NCI-H2029 treated with DMSO at 0.1 percent for 48 hours (cell line): ENCODE measurements at regions not wholly inside any gene's neighbourhood (a gene's known extent, or its start where the extent isn't known, plus 50 kb on each side); places are given as distances from the start of the nearest gene placed in this dataset.

Experiments used
- DNase-seq: peaks from one replicate; lab custom pipeline; 2025; lab: John Stamatoyannopoulos, UW

- DNase-seq: no peak
Measured at GRCh38 chr12:116458492-116458891, 100.7 kb upstream of the MAP1LC3B2 start.

DNA sequence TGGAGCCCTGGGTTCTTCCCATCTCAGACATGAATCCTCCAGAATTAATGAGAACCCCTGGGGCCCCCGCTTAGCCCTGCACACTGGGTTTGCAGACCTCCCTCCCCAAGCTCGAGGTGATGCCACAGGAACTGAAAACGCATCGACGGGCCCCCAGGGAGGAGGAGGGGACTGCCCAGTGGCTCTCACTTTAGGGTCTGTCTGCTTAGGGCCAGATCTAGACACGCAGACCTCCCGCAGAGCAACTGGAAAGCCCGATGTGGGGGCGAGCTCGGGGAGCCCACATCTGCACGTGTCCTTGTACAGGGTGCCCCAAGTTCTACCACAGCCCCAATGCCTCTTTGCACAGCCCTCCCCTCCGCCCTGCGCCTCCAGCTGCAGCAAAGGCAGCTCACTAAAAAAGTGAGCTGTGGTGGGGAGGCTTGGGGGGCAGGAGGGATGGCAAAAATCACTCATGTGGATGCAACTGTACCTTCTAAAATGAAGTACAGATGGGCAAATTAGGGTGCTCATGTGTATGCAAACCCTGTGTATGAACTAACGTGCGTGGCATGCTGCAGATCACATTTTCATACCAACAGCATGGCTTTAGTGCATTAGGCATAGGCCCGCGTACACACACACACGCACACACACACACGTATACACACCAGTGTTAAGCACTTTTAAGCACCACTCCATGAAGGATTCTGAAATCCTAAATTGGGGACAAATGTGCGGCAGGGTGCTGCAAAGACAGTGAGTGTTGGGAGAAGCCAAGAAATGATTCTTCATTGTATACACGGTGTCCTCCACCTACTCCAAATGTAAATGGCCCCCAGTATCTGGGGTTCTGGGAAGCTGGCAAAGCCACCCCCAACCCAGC is 99.9 kb upstream of the MAP1LC3B2 start:
- DNase-seq: no peak

- no peak for DNase-seq
Measured at GRCh38 chr12:116459916-116460663, 99.1 kb upstream of the MAP1LC3B2 start.

DNA sequence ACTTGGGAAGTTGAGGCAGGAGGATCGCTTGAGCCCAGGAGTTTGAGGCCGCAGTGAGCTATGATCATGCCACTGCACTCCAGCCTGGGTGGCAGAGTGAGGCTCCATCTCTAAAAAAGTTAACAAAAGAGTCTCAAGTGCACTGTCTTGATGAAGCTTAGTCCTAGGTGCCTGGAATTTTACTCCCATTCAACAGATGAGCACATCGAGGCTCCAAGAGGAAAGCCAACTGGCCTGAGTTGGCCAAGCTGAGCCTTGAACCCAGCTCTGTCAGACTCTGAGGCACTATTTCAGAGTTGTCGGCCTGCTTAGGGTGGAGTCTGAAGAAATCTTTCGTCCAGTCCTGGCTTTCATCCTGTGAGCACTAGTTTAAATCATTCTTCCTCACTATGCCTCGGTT is 98.1 kb upstream of the MAP1LC3B2 start:
- DNase-seq: no peak

DNA sequence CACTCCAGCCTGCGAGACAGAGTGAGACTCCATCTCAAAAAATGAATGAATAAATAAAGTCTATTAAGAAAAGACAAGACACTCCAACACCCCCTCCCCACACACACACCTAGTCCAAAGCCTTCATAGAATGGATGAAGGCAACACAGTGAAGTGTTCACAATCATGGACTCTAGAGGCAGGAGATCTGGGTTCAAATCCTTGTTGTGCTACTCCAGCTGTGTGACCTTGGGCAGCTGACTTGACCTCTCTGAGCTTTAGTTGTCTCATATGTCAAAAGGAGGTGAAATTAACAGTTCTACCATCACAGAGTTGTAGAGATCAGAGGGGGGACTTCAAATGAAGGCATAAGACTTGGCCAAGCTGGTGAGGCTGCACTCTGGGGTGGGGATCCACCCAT is 95.8 kb upstream of the MAP1LC3B2 start:
- no peak for DNase-seq

GRCh38 chr12:116465407-116465806 is 93.8 kb upstream of the MAP1LC3B2 start:
- no peak for DNase-seq

GRCh38 chr12:116465856-116466255 is 93.3 kb upstream of the MAP1LC3B2 start:
- DNase-seq: no peak

DNA sequence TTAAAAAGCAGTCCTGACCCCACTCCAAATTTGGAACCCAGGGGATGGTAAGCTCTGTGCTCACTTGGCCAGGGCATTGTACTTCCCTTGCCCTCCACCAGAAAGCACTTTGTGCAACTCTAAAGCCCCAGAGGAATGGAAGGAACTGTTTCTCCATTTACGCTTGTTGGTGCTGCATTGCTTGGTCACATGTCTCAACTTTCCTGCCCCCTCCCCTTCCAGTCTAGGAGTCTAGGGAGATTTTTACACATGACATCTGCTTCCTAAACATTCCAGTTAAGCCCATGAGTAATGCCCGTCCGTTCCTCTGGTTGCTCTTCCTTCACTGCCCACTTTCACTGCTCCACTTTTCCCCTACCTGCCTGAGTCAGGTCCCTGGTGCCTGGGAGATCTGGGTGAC is 92.6 kb upstream of the MAP1LC3B2 start:
- no peak for DNase-seq

DNA sequence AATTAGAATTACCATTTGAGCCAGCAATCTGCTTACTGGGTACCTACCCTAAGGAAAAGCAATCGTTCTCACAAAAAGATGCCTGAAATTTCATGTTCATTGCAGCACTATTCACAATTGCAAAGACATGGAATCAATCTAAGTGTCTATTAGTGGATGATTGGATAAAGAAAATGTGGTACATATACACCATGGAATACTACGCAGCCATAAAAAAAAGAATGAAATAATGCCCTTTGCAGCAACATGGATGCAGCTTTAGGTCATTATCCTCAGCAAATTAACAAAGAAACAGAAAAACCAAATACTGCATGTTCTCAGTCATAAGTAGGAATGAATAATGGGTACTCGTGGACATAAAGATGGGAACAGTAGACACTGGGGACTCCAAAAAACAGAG is 89.8 kb upstream of the MAP1LC3B2 start:
- no peak for DNase-seq

- no peak for DNase-seq
Measured at GRCh38 chr12:116471544-116471943, 87.6 kb upstream of the MAP1LC3B2 start.

DNA sequence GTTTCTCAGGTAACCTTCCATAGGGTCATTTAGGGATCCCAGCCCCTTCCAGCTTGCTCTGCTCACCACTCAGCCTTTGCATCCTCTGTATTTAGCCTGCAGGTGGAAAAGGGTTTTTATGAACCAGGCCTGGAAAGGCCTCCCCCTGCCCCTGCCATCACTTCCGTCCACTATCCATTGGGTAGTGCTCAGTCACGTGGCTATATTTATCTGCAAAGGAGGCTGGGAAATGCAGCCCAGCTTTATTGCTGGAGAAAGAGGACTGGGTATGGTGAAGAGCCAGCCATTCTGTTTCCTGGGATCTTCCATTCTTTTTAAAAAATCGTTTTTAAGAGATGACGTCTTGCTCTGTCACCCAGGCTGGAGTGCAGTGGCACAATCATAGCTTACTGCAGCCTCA is 87.0 kb upstream of the MAP1LC3B2 start:
- no peak for DNase-seq

- peak; percentile 41 for DNase-seq
Measured at GRCh38 chr12:116473416-116473815, 85.8 kb upstream of the MAP1LC3B2 start.

DNA sequence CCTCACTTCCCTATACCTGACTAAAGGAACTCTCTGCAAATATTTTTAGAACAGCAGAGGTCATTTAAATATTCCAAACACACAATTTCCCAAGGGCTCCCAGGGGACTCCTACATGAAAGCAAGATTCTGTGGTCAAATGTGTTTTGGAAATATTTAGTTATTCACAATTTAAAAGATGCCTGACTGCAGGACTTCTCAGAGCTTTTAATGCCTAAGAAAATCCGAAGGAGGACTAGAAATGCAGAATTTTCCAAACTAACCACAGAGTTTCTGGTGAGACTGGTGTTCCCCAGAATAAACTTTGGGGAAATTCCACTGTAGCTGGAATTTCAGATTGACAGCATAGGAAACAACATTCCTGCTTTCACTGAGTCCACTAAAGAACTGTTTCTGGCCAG is 84.8 kb upstream of the MAP1LC3B2 start:
- no peak for DNase-seq

DNA sequence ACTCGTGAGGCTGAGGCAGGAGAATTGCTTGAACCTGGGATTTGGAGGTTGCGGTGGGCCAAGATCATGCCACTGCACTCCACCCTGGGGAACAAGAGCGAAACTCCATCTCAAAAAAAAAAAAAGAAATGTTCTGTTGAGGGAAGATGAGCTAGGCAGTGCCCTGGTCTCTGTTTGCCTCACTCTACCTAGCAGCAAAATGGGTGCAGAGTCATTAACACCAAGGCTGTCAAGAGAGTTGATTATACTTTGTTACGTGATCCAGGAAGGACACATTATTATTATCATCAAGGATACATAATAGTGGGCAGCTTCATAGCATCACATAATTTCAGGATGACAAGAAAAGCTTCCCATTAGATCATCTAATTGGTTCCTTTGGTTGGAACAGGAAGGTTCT is 84.3 kb upstream of the MAP1LC3B2 start:
- DNase-seq: no peak

DNA sequence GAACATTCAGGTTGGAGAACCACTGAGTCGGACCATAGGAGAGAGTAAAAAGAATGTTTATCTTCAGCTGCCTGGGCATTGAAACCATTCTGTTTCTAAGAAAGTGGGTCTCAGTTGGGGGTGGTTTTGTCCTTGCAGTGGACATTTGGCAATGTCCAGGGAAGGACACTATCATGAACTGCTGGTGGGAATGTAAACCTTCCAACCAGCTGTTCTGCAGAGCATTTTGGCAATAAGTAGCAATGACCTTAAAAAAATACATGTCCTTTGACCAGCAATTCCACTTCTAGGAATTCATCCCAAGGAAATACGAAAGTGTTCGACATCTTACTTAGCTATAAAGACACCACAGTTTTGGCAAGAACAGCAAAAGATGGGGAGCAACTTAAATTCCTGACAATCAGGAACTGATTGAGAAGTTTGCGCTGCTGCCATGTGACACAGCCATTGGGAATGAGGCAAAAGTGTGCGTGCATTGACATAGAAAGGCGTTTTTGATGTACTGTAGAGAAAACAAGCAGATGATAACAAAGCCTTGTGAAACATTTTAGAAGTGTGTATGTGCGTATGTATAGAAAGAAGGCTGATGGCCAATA is 82.9 kb upstream of the MAP1LC3B2 start:
- DNase-seq: no peak

GRCh38 chr12:116478243-116478773 is 80.9 kb upstream of the MAP1LC3B2 start:
- DNase-seq: no peak

GRCh38 chr12:116480210-116480810 is 78.9 kb upstream of the MAP1LC3B2 start:
- no peak for DNase-seq

DNA sequence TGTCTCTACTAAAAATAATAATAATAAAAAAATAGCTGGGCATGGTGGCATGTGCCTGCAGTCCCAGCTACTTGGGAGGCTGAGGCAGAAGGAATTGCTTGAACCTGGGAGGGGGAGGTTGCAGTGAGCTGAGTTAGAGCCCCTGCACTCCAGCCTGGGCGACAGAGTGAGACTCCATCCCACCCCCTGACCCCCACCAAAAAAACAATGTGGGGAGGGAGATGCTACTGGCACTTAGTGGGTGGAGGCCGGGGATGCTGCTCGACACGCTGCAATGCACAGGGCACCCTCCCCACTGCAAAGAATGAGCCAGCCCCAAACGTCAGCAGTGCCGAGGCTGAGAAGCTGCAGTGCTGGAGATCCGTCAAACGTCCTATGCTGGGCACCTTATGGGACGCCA is 77.5 kb upstream of the MAP1LC3B2 start:
- DNase-seq: no peak

DNA sequence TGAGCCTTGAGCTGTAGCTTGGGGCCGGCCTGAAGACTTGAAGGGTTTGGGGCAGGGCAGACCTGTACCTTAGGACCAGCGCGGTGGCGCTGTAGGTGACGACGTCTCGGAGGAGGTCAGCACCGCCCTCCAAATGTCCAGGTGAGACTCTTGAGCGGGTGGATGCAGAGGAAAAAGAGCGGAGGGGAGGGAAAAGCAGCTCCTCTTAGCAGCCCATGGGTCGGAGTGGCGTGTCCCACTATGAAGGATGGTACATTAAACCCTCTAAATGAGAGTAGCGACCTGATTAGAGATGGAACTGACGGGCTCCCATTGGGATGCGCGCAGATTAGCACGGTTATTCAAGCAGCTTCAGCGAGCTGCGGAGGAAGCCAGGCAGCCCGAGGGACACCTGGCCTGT is 77.0 kb upstream of the MAP1LC3B2 start:
- no peak for DNase-seq

GRCh38 chr12:116482859-116483258 is 76.3 kb upstream of the MAP1LC3B2 start:
- no peak for DNase-seq

DNA sequence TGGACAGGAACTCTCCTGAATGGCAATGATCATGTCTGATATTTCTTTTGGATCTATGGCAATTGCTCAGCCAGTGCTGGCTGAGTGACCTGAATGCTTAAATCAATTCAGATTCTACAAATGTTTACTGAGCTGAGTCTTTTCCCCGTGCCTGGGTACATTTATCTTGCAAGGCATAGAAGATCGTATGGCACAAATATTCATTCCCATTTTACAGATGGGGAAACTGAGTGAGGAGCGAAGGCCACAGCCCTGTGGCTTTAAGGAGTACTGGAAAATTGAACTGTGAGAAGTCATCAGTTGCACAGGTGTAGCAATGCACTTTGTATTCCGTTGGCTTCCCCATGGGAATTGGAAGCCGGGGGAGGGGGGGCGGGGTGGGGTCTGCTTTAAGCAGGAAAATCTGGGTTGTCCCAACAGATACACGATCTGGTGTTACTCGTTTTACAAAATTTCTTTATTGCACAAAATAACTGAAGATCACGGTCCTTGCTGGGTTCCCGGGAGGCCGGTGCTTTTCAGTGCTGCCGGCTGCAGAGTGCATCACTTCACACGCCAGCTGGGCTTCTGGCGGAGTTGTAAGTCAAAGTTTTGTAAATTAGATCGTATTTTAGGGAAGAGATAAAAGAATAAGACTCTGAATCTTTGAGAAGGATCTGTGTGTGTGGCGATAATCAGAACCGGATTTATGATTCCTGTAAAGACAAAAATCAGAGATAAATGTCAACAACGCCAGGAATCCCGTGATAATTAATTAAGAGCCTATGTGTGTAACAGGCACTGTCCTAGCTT is 75.0 kb upstream of the MAP1LC3B2 start:
- no peak for DNase-seq

GRCh38 chr12:116484807-116485206 is 74.4 kb upstream of the MAP1LC3B2 start:
- DNase-seq: no peak
